ENCODE measurements at regions not wholly inside any gene's neighbourhood (a gene's known extent, or its start where the extent isn't known, plus 50 kb on each side); places are given as distances from the start of the nearest gene placed in this dataset.

GRCh38 chr7:45242698-45243097 lies 85.1 kb downstream of the RAMP3 start:
- TF ChIP-seq CTCF (IDR thresholded peaks at IDR 0.05): no peak
- no peak for TF ChIP-seq POLR2AphosphoS5 (IDR thresholded peaks at IDR 0.05; ENCODE audit: low read depth, low read length)
- TF ChIP-seq REST (IDR thresholded peaks at IDR 0.05; ENCODE audit: insufficient read depth in 1 of 2, low read depth in 2 of 2, low read length in 1 of 2): no peak
- no peak for TF ChIP-seq SIN3A (IDR thresholded peaks at IDR 0.05; ENCODE audit: borderline replicate concordance, insufficient read depth, low read depth, low read length)
